A549 (cell line): ENCODE measurements at regions not wholly inside any gene's neighbourhood (a gene's known extent, or its start where the extent isn't known, plus 50 kb on each side); places are given as distances from the start of the nearest gene placed in this dataset.

Experiments used
- ATAC-seq, 2 experiments: fragments of 200-7000 bp in 1 of 2; fragments of >200 bp in 1 of 2; cut with Nextera tagmentation in 1 of 2; cut with Tn5 transposase in 1 of 2; 3 replicates each; pipeline versions ENCODE4 v1.8.0 to v1.9.1; 2018 to 2020; ENCODE audit warnings: mild to moderate bottlenecking in 1 of 2, moderate library complexity in 1 of 2
- CTCF ChIA-PET: fragments of 300-600 bp; sonication (Branson Sonifier 250); formaldehyde crosslinking; extraction: SDS; loops from one replicate; lab custom pipeline; 2021; ENCODE audit warnings: antibody characterized with exemption, inconsistent platforms; lab: Yijun Ruan, JAX
- POLR2A ChIA-PET: fragments of 350-600 bp; formaldehyde crosslinking; extraction: SDS; loops from one replicate; lab custom pipeline; 2021; ENCODE audit warnings: antibody characterized with exemption, inconsistent platforms; lab: Yijun Ruan, JAX
- DNase-seq, 2 experiments: peaks; one replicate each; pipeline versions ENCODE4 v3.0.0 to v3.0.0-alpha.2; 2011 to 2016; ENCODE audit warnings: low read depth in 1 of 2, low spot score in 1 of 2
- FAIRE-seq: peaks from 2 replicates; lab custom pipeline; 2011; peaks lifted over from hg19 to GRCh38; lab: Jason Lieb, UNC
- H3K27ac ChIP-seq, 2 experiments: fragments of >200 bp; sonication (Bioruptor Twin); formaldehyde crosslinking; 3 replicates each; pipeline ENCODE4 v1.5.1; 2016 to 2017
- H3K4me1 ChIP-seq: fragments of >200 bp; sonication (Bioruptor Twin); formaldehyde crosslinking; 3 replicates; pipeline ENCODE4 v1.6.1; 2016
- H3K4me2 ChIP-seq: fragments of >200 bp; sonication (Bioruptor Twin); formaldehyde crosslinking; 3 replicates; pipeline ENCODE4 v1.6.1; 2016
- H3K4me3 ChIP-seq: fragments of >200 bp; sonication (Bioruptor Twin); formaldehyde crosslinking; 3 replicates; pipeline ENCODE4 v1.5.1; 2016
- H3K9me3 ChIP-seq: fragments of >200 bp; sonication (Bioruptor Twin); formaldehyde crosslinking; 3 replicates; pipeline ENCODE4 v1.6.1; 2016
- BHLHE40 ChIP-seq: IDR thresholded peaks from 2 replicates; pipeline ENCODE4 v1.6.1; 2012; ENCODE audit warnings: low read depth, low read length, inconsistent platforms
- CBX2 ChIP-seq: fragments of 200-600 bp; sonication (generic); IDR thresholded peaks from 2 replicates; pipeline ENCODE4 v1.6.1; 2016; ENCODE audit warnings: low read depth, mild to moderate bottlenecking, borderline replicate concordance
- CBX8 ChIP-seq: fragments of 200-600 bp; sonication (generic); IDR thresholded peaks from 2 replicates; pipeline ENCODE4 v1.6.1; 2016
- CTCF ChIP-seq: fragments of >200 bp; sonication (Bioruptor Twin); formaldehyde crosslinking; IDR thresholded peaks from 3 replicates; pipeline ENCODE4 v1.5.1; 2016
- E2F6 ChIP-seq: IDR thresholded peaks from 2 replicates; pipeline ENCODE4 v1.6.1; 2012; ENCODE audit warnings: low read depth, borderline replicate concordance
- EHMT2 ChIP-seq: fragments of 200-600 bp; sonication (generic); IDR thresholded peaks from 2 replicates; pipeline ENCODE4 v1.6.1; 2016; ENCODE audit warnings: antibody characterized with exemption, low read depth, mild to moderate bottlenecking, moderate library complexity
- EP300 ChIP-seq, 2 experiments: fragments of >200 bp; sonication (Bioruptor Twin); formaldehyde crosslinking; IDR thresholded peaks; 2 replicates in 1 of 2; 3 replicates in 1 of 2; pipeline ENCODE4 v1.6.1; 2016 to 2017
- FOSL2 ChIP-seq, 2 experiments: fragments of 450-650 bp in 1 of 2; fragments of >200 bp in 1 of 2; sonication (Bioruptor Twin) in 1 of 2; formaldehyde crosslinking; IDR thresholded peaks; 2 replicates each; pipeline versions ENCODE4 v1.5.0 to v1.6.1; 2016 to 2020; ENCODE audit warnings: mild to moderate bottlenecking in 1 of 2, moderate library complexity in 1 of 2
- FOXS1 ChIP-seq: fragments of 250-450 bp; sonication (Bioruptor Pico); IDR thresholded peaks from 2 replicates; pipeline ENCODE4 v1.5.0; 2020; ENCODE audit warnings: mild to moderate bottlenecking, moderate library complexity
- GATA3 ChIP-seq: IDR thresholded peaks from 2 replicates; pipeline ENCODE4 v1.6.1; 2012; ENCODE audit warnings: borderline replicate concordance
- HDAC2 ChIP-seq: fragments of 200-600 bp; sonication (generic); IDR thresholded peaks from 2 replicates; pipeline ENCODE4 v1.6.1; 2016
- HEYL ChIP-seq: fragments of 250-450 bp; sonication (Bioruptor Pico); IDR thresholded peaks from 2 replicates; pipeline ENCODE4 v1.8.0; 2021; ENCODE audit warnings: mild to moderate bottlenecking, moderate library complexity
- HMGXB4 ChIP-seq: fragments of 250-450 bp; sonication (Bioruptor Pico); IDR thresholded peaks from 2 replicates; pipeline ENCODE4 v1.5.0; 2021; ENCODE audit warnings: mild to moderate bottlenecking, moderate library complexity, borderline replicate concordance
- HOXA7 ChIP-seq: fragments of 250-450 bp; sonication (Bioruptor Pico); IDR thresholded peaks from 2 replicates; pipeline ENCODE4 v1.5.0; 2020; ENCODE audit warnings: mild to moderate bottlenecking, moderate library complexity
- JUN ChIP-seq, 2 experiments: fragments of >200 bp; sonication (Bioruptor Twin); formaldehyde crosslinking; IDR thresholded peaks; 2 replicates in 1 of 2; 3 replicates in 1 of 2; pipeline ENCODE4 v1.6.1; 2016 to 2017
- JUNB ChIP-seq: fragments of >200 bp; sonication (Bioruptor Twin); formaldehyde crosslinking; IDR thresholded peaks from 2 replicates; pipeline ENCODE4 v1.6.1; 2016
- KDM1A ChIP-seq: fragments of 200-600 bp; sonication (generic); IDR thresholded peaks from 2 replicates; pipeline ENCODE4 v1.6.1; 2016; ENCODE audit warnings: low read depth, mild to moderate bottlenecking
- KDM5A ChIP-seq: fragments of 200-600 bp; sonication (generic); IDR thresholded peaks from 2 replicates; pipeline ENCODE4 v1.6.1; 2016; ENCODE audit warnings: antibody characterized with exemption, mild to moderate bottlenecking
- MAFK ChIP-seq: fragments of 450-650 bp; IDR thresholded peaks from 2 replicates; pipeline ENCODE4 v1.6.1; 2014; ENCODE audit not compliant: partially characterized antibody
- MAX ChIP-seq: IDR thresholded peaks from 2 replicates; pipeline ENCODE4 v1.6.1; 2012
- NFE2L2 ChIP-seq: fragments of 150-350 bp; conservative IDR thresholded peaks from 2 replicates; pipeline ENCODE4 v1.6.1; 2014; ENCODE audit warnings: low read length
- NPAS2 ChIP-seq: fragments of 250-450 bp; sonication (Bioruptor Pico); IDR thresholded peaks from 2 replicates; pipeline ENCODE4 v1.8.0; 2022; ENCODE audit warnings: mild to moderate bottlenecking, moderate library complexity, borderline replicate concordance
- NR3C1 ChIP-seq: fragments of >200 bp; sonication (Bioruptor Twin); formaldehyde crosslinking; IDR thresholded peaks from 3 replicates; pipeline ENCODE4 v1.6.1; 2017
- PHF8 ChIP-seq: fragments of 200-600 bp; sonication (generic); IDR thresholded peaks from 2 replicates; pipeline ENCODE4 v1.6.1; 2016; ENCODE audit warnings: low read depth, mild to moderate bottlenecking, antibody characterized with exemption, moderate library complexity, borderline replicate concordance
- POLR2AphosphoS2 ChIP-seq: conservative IDR thresholded peaks from 2 replicates; pipeline ENCODE4 v1.6.1; 2012; ENCODE audit warnings: low read length, improper control_type of control experiment, inconsistent platforms
- RARB ChIP-seq: fragments of 250-450 bp; sonication (Bioruptor Pico); IDR thresholded peaks from 2 replicates; pipeline ENCODE4 v1.8.0; 2021; ENCODE audit warnings: mild to moderate bottlenecking, moderate library complexity
- RNF2 ChIP-seq: fragments of 200-600 bp; sonication (generic); IDR thresholded peaks from 2 replicates; pipeline ENCODE4 v1.6.1; 2016; ENCODE audit warnings: low read depth, mild to moderate bottlenecking, antibody characterized with exemption, moderate library complexity, borderline replicate concordance
- TFCP2L1 ChIP-seq: fragments of 250-450 bp; sonication (Bioruptor Pico); IDR thresholded peaks from 2 replicates; pipeline ENCODE4 v1.5.0; 2021; ENCODE audit warnings: mild to moderate bottlenecking
- USF2 ChIP-seq: fragments of 450-650 bp; IDR thresholded peaks from 2 replicates; pipeline ENCODE4 v1.6.1; 2014; ENCODE audit warnings: antibody characterized with exemption
- ZC3H11A ChIP-seq: fragments of 450-650 bp; IDR thresholded peaks from 2 replicates; pipeline ENCODE4 v1.6.1; 2014; ENCODE audit warnings: antibody characterized with exemption, mild to moderate bottlenecking
- ZFP36 ChIP-seq: fragments of 450-650 bp; IDR thresholded peaks from 2 replicates; pipeline ENCODE4 v1.6.1; 2014; ENCODE audit warnings: borderline replicate concordance; ENCODE audit not compliant: partially characterized antibody
- ZSCAN20 ChIP-seq: fragments of 250-450 bp; sonication (Bioruptor Pico); IDR thresholded peaks from 2 replicates; pipeline ENCODE4 v1.8.0; 2022; ENCODE audit warnings: mild to moderate bottlenecking, moderate library complexity
- WGBS: methylation state at CpG from one replicate; pipeline ENCODE4 v1.1.6; 2017; ENCODE audit errors: missing lambda C conversion rate; 5-methylcytosine and 5-hydroxymethylcytosine counted together
- TF ChIP-seq, protein P1 (sequence below): IDR thresholded peaks from 2 replicates; pipeline ENCODE4 v1.6.1; 2012

- no peak for FAIRE-seq
- ChIA-PET POLR2A (no interaction called here), CTCF (interaction anchor here (2.1 kb wide), 1 partner anchor 14 kb away, joined by 7 read pairs; no protein-coding TSS in a partner anchor)
- DNase-seq = no peak
- WGBS = 88% methylated on average over 8 of the region's 8 CpGs
- Histone ChIP-seq H3K4me2 (no peak overlapping the region), H3K4me1 (peaks cover 16% of the 10 kb centered on the region; the same call in 2 of the 3 replicates), H3K9me3 (no peaks in the 10 kb centered on the region), H3K27ac (no peak overlapping the region), H3K4me3 (no peak overlapping the region)
- TF ChIP-seq EHMT2 = no peak
- TF ChIP-seq CBX2 = no peak
- TF ChIP-seq EP300 (IDR thresholded peaks at IDR 0.05) = no peak
- no peak for TF ChIP-seq ZSCAN20 (CRISPR knock-in tag)
- no peak for TF ChIP-seq FOXS1 (CRISPR knock-in tag)
- no peak for TF ChIP-seq MAX
- no peak for TF ChIP-seq NR3C1
- TF ChIP-seq KDM5A = no peak
- TF ChIP-seq PHF8 = no peak
- TF ChIP-seq CBX8 = no peak
- no peak for TF ChIP-seq ZFP36
- no peak for TF ChIP-seq HDAC2
- TF ChIP-seq USF2 = no peak
- no peak for TF ChIP-seq MAFK
- TF ChIP-seq BHLHE40 = no peak
- TF ChIP-seq, protein P1, sequence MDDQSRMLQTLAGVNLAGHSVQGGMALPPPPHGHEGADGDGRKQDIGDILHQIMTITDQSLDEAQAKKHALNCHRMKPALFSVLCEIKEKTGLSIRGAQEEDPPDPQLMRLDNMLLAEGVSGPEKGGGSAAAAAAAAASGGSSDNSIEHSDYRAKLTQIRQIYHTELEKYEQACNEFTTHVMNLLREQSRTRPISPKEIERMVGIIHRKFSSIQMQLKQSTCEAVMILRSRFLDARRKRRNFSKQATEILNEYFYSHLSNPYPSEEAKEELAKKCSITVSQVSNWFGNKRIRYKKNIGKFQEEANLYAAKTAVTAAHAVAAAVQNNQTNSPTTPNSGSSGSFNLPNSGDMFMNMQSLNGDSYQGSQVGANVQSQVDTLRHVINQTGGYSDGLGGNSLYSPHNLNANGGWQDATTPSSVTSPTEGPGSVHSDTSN = no peak
- no peak for TF ChIP-seq HMGXB4 (CRISPR knock-in tag)
- no peak for TF ChIP-seq NFE2L2
- no peak for TF ChIP-seq JUN (IDR thresholded peaks at IDR 0.05)
- no peak for TF ChIP-seq TFCP2L1 (CRISPR knock-in tag)
- no peak for ATAC-seq
Measured at GRCh38 chr2:150041722-150042425, 445.6 kb downstream of the RND3 start.

DNA sequence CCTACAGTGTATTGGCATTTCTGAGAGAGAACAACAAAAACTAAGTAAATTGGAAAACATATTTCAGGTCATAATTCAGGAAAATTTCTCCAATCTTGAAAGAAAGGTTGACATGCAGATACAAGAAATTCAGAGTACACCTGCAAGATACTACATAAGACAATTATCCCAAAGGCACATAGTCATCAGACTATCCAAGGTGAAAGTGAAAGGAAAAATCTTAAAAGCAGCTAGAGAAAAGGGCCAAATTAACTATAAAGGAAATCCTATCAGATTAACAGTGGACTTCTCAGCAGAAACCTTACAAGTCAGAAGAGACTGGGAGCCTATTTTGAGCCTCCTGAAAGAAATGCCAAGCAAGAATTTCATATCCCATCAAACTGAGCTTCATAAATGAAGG is 449.0 kb upstream of the MMADHC start:
- FAIRE-seq (no peak), DNase-seq (no peak), ATAC-seq (no peak)
- TF ChIP-seq ZSCAN20 (CRISPR knock-in tag) = no peak
- TF ChIP-seq E2F6 = no peak
- TF ChIP-seq NFE2L2 = no peak
- TF ChIP-seq RARB (CRISPR knock-in tag) = no peak
- TF ChIP-seq POLR2AphosphoS2 = no peak
- TF ChIP-seq GATA3 = no peak
- TF ChIP-seq ZFP36 = no peak
- TF ChIP-seq JUNB = no peak
- TF ChIP-seq RNF2 = no peak
- no peak for TF ChIP-seq NPAS2
- no peak for TF ChIP-seq CTCF
- TF ChIP-seq HEYL (CRISPR knock-in tag) = no peak
- no peak for TF ChIP-seq CBX2
- TF ChIP-seq ZC3H11A = no peak
- no peak for TF ChIP-seq FOSL2 (IDR thresholded peaks at IDR 0.05)
- no peak for TF ChIP-seq FOSL2 (CRISPR knock-in tag; IDR thresholded peaks at IDR 0.05)
- TF ChIP-seq BHLHE40 = no peak
- TF ChIP-seq KDM5A = no peak
- no peak for TF ChIP-seq HOXA7
- TF ChIP-seq KDM1A = no peak
- no peaks in the 10 kb centered on the region for H3K4me1 ChIP-seq
- no peak overlapping the region for H3K27ac ChIP-seq
- H3K9me3 ChIP-seq = no peaks in the 10 kb centered on the region
- H3K4me3 ChIP-seq = no peak overlapping the region
- no peak overlapping the region for H3K4me2 ChIP-seq
- CTCF ChIA-PET = no interaction called here
- POLR2A ChIA-PET = no interaction called here
